IMR-90 (cell line): ENCODE measurements at regions not wholly inside any gene's neighbourhood (a gene's known extent, or its start where the extent isn't known, plus 50 kb on each side); places are given as distances from the start of the nearest gene placed in this dataset.

Experiments used
- BHLHE40 ChIP-seq: fragments of 150-350 bp; IDR thresholded peaks from 2 replicates; pipeline ENCODE4 v1.6.1; 2016; ENCODE audit warnings: mild to moderate bottlenecking, low read depth, low read length
- CTCF ChIP-seq: conservative IDR thresholded peaks from 2 replicates; pipeline ENCODE4 v1.5.1; 2012; ENCODE audit warnings: mild to moderate bottlenecking, low read depth, low read length, improper control_type of control experiment
- ELK1 ChIP-seq: fragments of 150-350 bp; IDR thresholded peaks from 2 replicates; pipeline ENCODE4 v1.6.1; 2016; ENCODE audit warnings: low read depth, mild to moderate bottlenecking, low read length, moderate library complexity, borderline replicate concordance
- MAFK ChIP-seq: IDR thresholded peaks from 2 replicates; pipeline ENCODE4 v1.6.1; 2012; ENCODE audit warnings: low read depth, low read length, improper control_type of control experiment
- MAZ ChIP-seq: IDR thresholded peaks from 2 replicates; pipeline ENCODE4 v1.6.1; 2012; ENCODE audit warnings: low read depth, mild to moderate bottlenecking, low read length, improper control_type of control experiment, moderate library complexity, borderline replicate concordance
- POLR2A ChIP-seq: IDR thresholded peaks from 2 replicates; pipeline ENCODE4 v1.6.1; 2012; ENCODE audit warnings: mild to moderate bottlenecking, low read depth, low read length
- RAD21 ChIP-seq: IDR thresholded peaks from 2 replicates; pipeline ENCODE4 v1.6.1; 2012; ENCODE audit warnings: low read length, improper control_type of control experiment
- SMC3 ChIP-seq: fragments of 150-350 bp; IDR thresholded peaks from 2 replicates; pipeline ENCODE4 v1.6.1; 2016; ENCODE audit warnings: low read depth, mild to moderate bottlenecking, antibody characterized with exemption, low read length, moderate library complexity

GRCh38 chr2:11922294-11922693 is 175.9 kb downstream of the LPIN1 start:
- TF ChIP-seq POLR2A (no peak), CTCF (no peak), SMC3 (no peak), MAZ (no peak), BHLHE40 (no peak), ELK1 (no peak), RAD21 (no peak), MAFK (no peak)
